Tibial nerve (tissue), 4 donors: ENCODE measurements at regions not wholly inside any gene's neighbourhood (a gene's known extent, or its start where the extent isn't known, plus 50 kb on each side); places are given as distances from the start of the nearest gene placed in this dataset.

Source experiments
- DNase-seq, 2 donors: peaks; one replicate each; pipeline ENCODE4 v3.0.0-alpha.2; 2019; ENCODE audit warnings: low spot score in 2 of 2
- H3K27ac ChIP-seq, 4 donors: fragments of 200-600 bp; sonication (generic) in 3 of 4; one replicate each; pipeline ENCODE4 v1.5.1; 2017 to 2019; ENCODE audit warnings: mild to moderate bottlenecking in 1 of 4
- H3K27me3 ChIP-seq, 2 donors: fragments of 200-600 bp; sonication (generic) in 1 of 2; one replicate each; pipeline versions ENCODE4 v1.5.1 to v1.6.0; 2017 to 2019
- H3K36me3 ChIP-seq, 3 donors: fragments of 200-600 bp; sonication (generic); one replicate each; pipeline ENCODE4 v1.5.1; 2018 to 2019
- H3K4me1 ChIP-seq, 4 donors: fragments of 200-600 bp; sonication (generic) in 3 of 4; one replicate each; pipeline ENCODE4 v1.5.1; 2017 to 2019
- H3K4me3 ChIP-seq, 4 donors: fragments of 200-600 bp; sonication (generic) in 3 of 4; one replicate each; pipeline ENCODE4 v1.5.1; 2017 to 2019; ENCODE audit warnings: mild to moderate bottlenecking in 1 of 4, moderate library complexity in 1 of 4
- H3K9me3 ChIP-seq, 4 donors: fragments of 200-600 bp; sonication (generic) in 3 of 4; one replicate each; pipeline ENCODE4 v1.5.1; 2017 to 2019
- CTCF ChIP-seq, 5 experiments: fragments of 200-600 bp in 3 of 5; fragments of 450-650 bp in 2 of 5; sonication (generic) in 3 of 5; IDR thresholded peaks; one replicate each; pipeline ENCODE4 v1.5.1; 2016 to 2019; ENCODE audit warnings: antibody characterized with exemption in 5 of 5, mild to moderate bottlenecking in 3 of 5, moderate library complexity in 2 of 5
- EP300 ChIP-seq, 2 donors: sonication (generic); formaldehyde crosslinking; IDR thresholded peaks; one replicate each; pipeline ENCODE4 v1.6.1; 2017; ENCODE audit warnings: antibody characterized with exemption in 2 of 2, mild to moderate bottlenecking in 1 of 2
- POLR2A ChIP-seq, 2 donors: fragments of 450-650 bp; IDR thresholded peaks; one replicate each; pipeline ENCODE4 v1.6.1; 2017; ENCODE audit warnings: antibody characterized with exemption in 2 of 2, mild to moderate bottlenecking in 2 of 2, moderate library complexity in 2 of 2
- WGBS, 2 donors: methylation state at CpG; one replicate each; pipeline ENCODE4 v1.1.5; 2018; 5-methylcytosine and 5-hydroxymethylcytosine counted together

GRCh38 chr7:153088601-153089000 lies 329.0 kb downstream of the ACTR3B start:
- no peaks in the 10 kb centered on the region for H3K36me3 ChIP-seq

GRCh38 chr7:153090209-153090608 lies 330.7 kb downstream of the ACTR3B start:
- Histone ChIP-seq H3K36me3 (no peaks in the 10 kb centered on the region), H3K4me1 (no peaks in the 10 kb centered on the region), H3K27ac (no peak overlapping the region), H3K9me3 (peaks cover 0 to 2% (median 0%) of the 10 kb centered on the region in 4 donors), H3K27me3 (no peaks in the 10 kb centered on the region), H3K4me3 (no peak overlapping the region)
- DNase-seq: no peak
- TF ChIP-seq POLR2A (IDR thresholded peaks at IDR 0.05) (no peak), CTCF (IDR thresholded peaks at IDR 0.05) (no peak), EP300 (IDR thresholded peaks at IDR 0.05) (no peak)
- 91 to 92% methylated on average over 3 of the region's 3 CpGs for WGBS, 2 donors

More at GRCh38 chr7:153088601-153089000, 329.0 kb downstream of the ACTR3B start:
- Histone ChIP-seq H3K4me3 (no peak overlapping the region), H3K9me3 (no peaks in the 10 kb centered on the region), H3K27me3 (no peaks in the 10 kb centered on the region), H3K27ac (no peak overlapping the region), H3K4me1 (no peaks in the 10 kb centered on the region)
- WGBS, 2 donors: 92% methylated on average over 5 of the region's 5 CpGs
- TF ChIP-seq POLR2A (IDR thresholded peaks at IDR 0.05) (no peak), CTCF (IDR thresholded peaks at IDR 0.05) (no peak), EP300 (IDR thresholded peaks at IDR 0.05) (no peak)
- no peak for DNase-seq

GRCh38 chr7:153090764-153091163 lies 331.2 kb downstream of the ACTR3B start:
- no peaks in the 10 kb centered on the region for H3K4me1 ChIP-seq
- no peak for TF ChIP-seq EP300 (IDR thresholded peaks at IDR 0.05)
- TF ChIP-seq POLR2A (IDR thresholded peaks at IDR 0.05): no peak
- TF ChIP-seq CTCF (IDR thresholded peaks at IDR 0.05): no peak
- WGBS, 2 donors: 81 to 83% methylated on average over 2 of the region's 2 CpGs
- H3K9me3 ChIP-seq: peaks cover 0 to 8% (median 0%) of the 10 kb centered on the region in 4 donors
- no peaks in the 10 kb centered on the region for H3K36me3 ChIP-seq
- no peaks in the 10 kb centered on the region for H3K27me3 ChIP-seq
- no peak for DNase-seq
- H3K27ac ChIP-seq: no peak overlapping the region
- H3K4me3 ChIP-seq: no peak overlapping the region

- no peak overlapping the region for H3K4me3 ChIP-seq
- peaks cover 0 to 8% (median 0%) of the 10 kb centered on the region in 4 donors for H3K9me3 ChIP-seq
- no peak for TF ChIP-seq CTCF (IDR thresholded peaks at IDR 0.05)
- no peak for TF ChIP-seq POLR2A (IDR thresholded peaks at IDR 0.05)
- TF ChIP-seq EP300 (IDR thresholded peaks at IDR 0.05): no peak
- H3K27me3 ChIP-seq: no peaks in the 10 kb centered on the region
- DNase-seq: no peak
- no peaks in the 10 kb centered on the region for H3K36me3 ChIP-seq
- no peaks in the 10 kb centered on the region for H3K4me1 ChIP-seq
- no peak overlapping the region for H3K27ac ChIP-seq
- 75 to 77% methylated on average over 13 of the region's 13 CpGs for WGBS, 2 donors
Measured at GRCh38 chr7:153091477-153091876, 331.9 kb downstream of the ACTR3B start.

- Histone ChIP-seq H3K4me1 (no peaks in the 10 kb centered on the region), H3K4me3 (no peak overlapping the region), H3K27ac (no peak overlapping the region), H3K9me3 (peaks cover 0 to 8% (median 0%) of the 10 kb centered on the region in 4 donors), H3K36me3 (no peaks in the 10 kb centered on the region), H3K27me3 (no peaks in the 10 kb centered on the region)
- TF ChIP-seq POLR2A (IDR thresholded peaks at IDR 0.05) (no peak), EP300 (IDR thresholded peaks at IDR 0.05) (no peak)
- WGBS, 2 donors: 77 to 78% methylated on average over 8 of the region's 8 CpGs
- no peak for DNase-seq
Measured at GRCh38 chr7:153097511-153098201, 338.1 kb downstream of the ACTR3B start.
